HEK293 (cell line): ENCODE measurements at regions not wholly inside any gene's neighbourhood (a gene's known extent, or its start where the extent isn't known, plus 50 kb on each side); places are given as distances from the start of the nearest gene placed in this dataset.

Experiments
- CTCF ChIA-PET: fragments of 350-600 bp; formaldehyde crosslinking; extraction: SDS; loops from one replicate; lab custom pipeline; 2021; ENCODE audit warnings: antibody characterized with exemption; lab: Yijun Ruan, JAX
- POLR2A ChIA-PET: fragments of 300-600 bp; formaldehyde crosslinking; extraction: SDS; loops from one replicate; lab custom pipeline; 2020; ENCODE audit warnings: antibody characterized with exemption, inconsistent platforms; lab: Yijun Ruan, JAX
- H3K27ac ChIP-seq: fragments of 200-500 bp; sonication (Bioruptor generic); 2 replicates; pipeline ENCODE4 v1.5.1; 2014; ENCODE audit warnings: low read depth, low read length, control low read depth, inconsistent platforms; ENCODE audit errors: extremely low read depth
- H3K36me3 ChIP-seq, 2 experiments: fragments of 200-500 bp in 1 of 2; sonication (Bioruptor generic) in 1 of 2; 1 replicate in 1 of 2; 2 replicates in 1 of 2; pipeline ENCODE4 v1.5.1; 2014 to 2017; ENCODE audit warnings: inconsistent platforms in 2 of 2, low read length in 2 of 2; ENCODE audit not compliant: control insufficient read depth in 2 of 2, insufficient read depth in 1 of 2
- H3K4me1 ChIP-seq: fragments of 200-500 bp; sonication (Bioruptor generic); 2 replicates; pipeline ENCODE4 v1.5.1; 2014; ENCODE audit warnings: mild to moderate bottlenecking, low read length, inconsistent platforms; ENCODE audit not compliant: control insufficient read depth, insufficient read depth
- H3K4me3 ChIP-seq: 2 replicates; pipeline ENCODE4 v1.5.1; 2011; ENCODE audit warnings: low read depth, mild to moderate bottlenecking, control low read depth, low read length, moderate library complexity
- H3K9me3 ChIP-seq: fragments of 200-500 bp; sonication (Bioruptor generic); 2 replicates; pipeline ENCODE4 v1.5.1; 2014; ENCODE audit warnings: low read depth, low read length, inconsistent platforms; ENCODE audit not compliant: control insufficient read depth, insufficient read depth
- MYNN ChIP-seq: fragments of 450-650 bp; formaldehyde crosslinking; IDR thresholded peaks from 2 replicates; pipeline ENCODE4 v1.5.1; 2016; ENCODE audit warnings: missing biosample characterization, missing genetic modification characterization, borderline replicate concordance
- PRDM10 ChIP-seq: fragments of 450-650 bp; formaldehyde crosslinking; IDR thresholded peaks from 2 replicates; pipeline ENCODE4 v1.5.1; 2016; ENCODE audit warnings: missing biosample characterization, missing genetic modification characterization
- TCF7L2 ChIP-seq: IDR thresholded peaks from 2 replicates; pipeline ENCODE4 v1.6.1; 2011; ENCODE audit warnings: low read depth, mild to moderate bottlenecking, inconsistent platforms, low read length, moderate library complexity, borderline replicate concordance
- YY1 ChIP-seq: fragments of 450-650 bp; formaldehyde crosslinking; IDR thresholded peaks from 2 replicates; pipeline ENCODE4 v1.5.1; 2018; ENCODE audit warnings: missing biosample characterization, missing genetic modification characterization
- ZBTB1 ChIP-seq: fragments of 450-650 bp; formaldehyde crosslinking; IDR thresholded peaks from 2 replicates; pipeline ENCODE4 v1.5.1; 2016; ENCODE audit warnings: missing biosample characterization, missing genetic modification characterization
- ZNF221 ChIP-seq: fragments of 450-650 bp; formaldehyde crosslinking; IDR thresholded peaks from 2 replicates; pipeline ENCODE4 v1.5.1; 2017; ENCODE audit warnings: missing biosample characterization, missing genetic modification characterization, borderline replicate concordance
- ZNF350 ChIP-seq: fragments of 450-650 bp; formaldehyde crosslinking; IDR thresholded peaks from 2 replicates; pipeline ENCODE4 v1.5.0; 2017; ENCODE audit warnings: missing biosample characterization, mild to moderate bottlenecking, missing genetic modification characterization
- ZNF423 ChIP-seq: fragments of 450-650 bp; formaldehyde crosslinking; IDR thresholded peaks from 2 replicates; pipeline ENCODE4 v1.5.1; 2016; ENCODE audit warnings: missing biosample characterization, missing genetic modification characterization
- ZNF549 ChIP-seq: fragments of 450-650 bp; IDR thresholded peaks from 2 replicates; pipeline ENCODE4 v1.5.1; 2018; ENCODE audit warnings: missing biosample characterization, missing genetic modification characterization, mild to moderate bottlenecking, inconsistent platforms, moderate library complexity
- ZNF596 ChIP-seq: fragments of 450-650 bp; IDR thresholded peaks from 2 replicates; pipeline ENCODE4 v1.5.0; 2018; ENCODE audit warnings: missing biosample characterization, mild to moderate bottlenecking, missing genetic modification characterization, moderate library complexity
- ZNF600 ChIP-seq: fragments of 450-650 bp; formaldehyde crosslinking; IDR thresholded peaks from 2 replicates; pipeline ENCODE4 v1.5.1; 2016; ENCODE audit warnings: missing biosample characterization, missing genetic modification characterization
- ZNF621 ChIP-seq: fragments of 450-650 bp; formaldehyde crosslinking; IDR thresholded peaks from 2 replicates; pipeline ENCODE4 v1.5.1; 2017; ENCODE audit warnings: missing biosample characterization, missing genetic modification characterization
- TF ChIP-seq, protein P1 (sequence below): fragments of 450-650 bp; formaldehyde crosslinking; IDR thresholded peaks from 2 replicates; pipeline ENCODE4 v1.5.1; 2017; ENCODE audit warnings: missing biosample characterization, missing genetic modification characterization
- TF ChIP-seq, protein P2 (sequence below): fragments of 450-650 bp; formaldehyde crosslinking; IDR thresholded peaks from 2 replicates; pipeline ENCODE4 v1.5.1; 2017; ENCODE audit warnings: missing biosample characterization, missing genetic modification characterization
- TF ChIP-seq, protein P3 (sequence below): fragments of 450-650 bp; formaldehyde crosslinking; IDR thresholded peaks from 2 replicates; pipeline ENCODE4 v1.5.1; 2016; ENCODE audit warnings: missing biosample characterization, missing genetic modification characterization

- POLR2A ChIA-PET, result interaction anchor here (0.7 kb wide), 1 partner anchor 47 kb away, joined by 4 read pairs; no protein-coding TSS in a partner anchor
- CTCF ChIA-PET, result no interaction called here
- Histone ChIP-seq H3K36me3 (no peaks in the 10 kb centered on the region; a peak in 1 of 3 replicates), H3K9me3 (no peaks in the 10 kb centered on the region), H3K27ac (no peak overlapping the region), H3K4me3 (no peak overlapping the region), H3K4me1 (peaks cover 10% of the 10 kb centered on the region)
- no peak for TF ChIP-seq ZBTB1 (tag by site-specific recombination)
- peak; percentile 27; the same call in 1 of the 2 replicates for TF ChIP-seq TCF7L2
- TF ChIP-seq MYNN (tag by site-specific recombination), result no peak
- TF ChIP-seq ZNF350, result no peak
- no peak for TF ChIP-seq PRDM10
These were observed 207.5 kb upstream of the NR2F2 start for GRCh38 chr15:96123028-96123400.

- no peak for TF ChIP-seq ZNF600
- TF ChIP-seq ZNF596 (tag by site-specific recombination), result no peak
- TF ChIP-seq, protein P1, sequence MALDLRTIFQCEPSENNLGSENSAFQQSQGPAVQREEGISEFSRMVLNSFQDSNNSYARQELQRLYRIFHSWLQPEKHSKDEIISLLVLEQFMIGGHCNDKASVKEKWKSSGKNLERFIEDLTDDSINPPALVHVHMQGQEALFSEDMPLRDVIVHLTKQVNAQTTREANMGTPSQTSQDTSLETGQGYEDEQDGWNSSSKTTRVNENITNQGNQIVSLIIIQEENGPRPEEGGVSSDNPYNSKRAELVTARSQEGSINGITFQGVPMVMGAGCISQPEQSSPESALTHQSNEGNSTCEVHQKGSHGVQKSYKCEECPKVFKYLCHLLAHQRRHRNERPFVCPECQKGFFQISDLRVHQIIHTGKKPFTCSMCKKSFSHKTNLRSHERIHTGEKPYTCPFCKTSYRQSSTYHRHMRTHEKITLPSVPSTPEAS (tag by site-specific recombination), result 0 out of 2 replicates have a peak, but pooled peaks have one; percentile 11
- TF ChIP-seq, all 188 proteins: peak for 1
- Histone ChIP-seq H3K4me3 (no peak overlapping the region), H3K36me3 (no peaks in the 10 kb centered on the region; a peak in 1 of 3 replicates), H3K27ac (no peak overlapping the region), H3K9me3 (no peaks in the 10 kb centered on the region), H3K4me1 (peaks cover 10% of the 10 kb centered on the region)
- ChIA-PET POLR2A (interaction anchor here (0.7 kb wide), 1 partner anchor 46 kb away, joined by 4 read pairs; no protein-coding TSS in a partner anchor), CTCF (interaction anchor here (0.6 kb wide), 1 partner anchor 350 kb away, joined by 5 read pairs; no protein-coding TSS in a partner anchor)
These were observed 206.8 kb upstream of the NR2F2 start for GRCh38 chr15:96123630-96124187.

GRCh38 chr15:96124436-96124835 is 206.1 kb upstream of the NR2F2 start:
- Histone ChIP-seq H3K36me3 (no peaks in the 10 kb centered on the region; a peak in 1 of 3 replicates), H3K4me3 (no peak overlapping the region), H3K4me1 (peaks cover 10% of the 10 kb centered on the region), H3K27ac (no peak overlapping the region), H3K9me3 (no peaks in the 10 kb centered on the region)
- POLR2A ChIA-PET, result no interaction called here
- CTCF ChIA-PET, result interaction anchor here (0.6 kb wide), 2 partner anchors 351 to 1121 kb away, joined by 4 to 5 read pairs; no protein-coding TSS in a partner anchor
- TF ChIP-seq PRDM10, result no peak
- TF ChIP-seq ZNF423 (tag by site-specific recombination), result no peak
- TF ChIP-seq YY1 (tag by site-specific recombination), result no peak
- TF ChIP-seq, protein P2, sequence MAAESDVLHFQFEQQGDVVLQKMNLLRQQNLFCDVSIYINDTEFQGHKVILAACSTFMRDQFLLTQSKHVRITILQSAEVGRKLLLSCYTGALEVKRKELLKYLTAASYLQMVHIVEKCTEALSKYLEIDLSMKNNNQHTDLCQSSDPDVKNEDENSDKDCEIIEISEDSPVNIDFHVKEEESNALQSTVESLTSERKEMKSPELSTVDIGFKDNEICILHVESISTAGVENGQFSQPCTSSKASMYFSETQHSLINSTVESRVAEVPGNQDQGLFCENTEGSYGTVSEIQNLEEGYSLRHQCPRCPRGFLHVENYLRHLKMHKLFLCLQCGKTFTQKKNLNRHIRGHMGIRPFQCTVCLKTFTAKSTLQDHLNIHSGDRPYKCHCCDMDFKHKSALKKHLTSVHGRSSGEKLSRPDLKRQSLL, result no peak
- TF ChIP-seq, protein P3, sequence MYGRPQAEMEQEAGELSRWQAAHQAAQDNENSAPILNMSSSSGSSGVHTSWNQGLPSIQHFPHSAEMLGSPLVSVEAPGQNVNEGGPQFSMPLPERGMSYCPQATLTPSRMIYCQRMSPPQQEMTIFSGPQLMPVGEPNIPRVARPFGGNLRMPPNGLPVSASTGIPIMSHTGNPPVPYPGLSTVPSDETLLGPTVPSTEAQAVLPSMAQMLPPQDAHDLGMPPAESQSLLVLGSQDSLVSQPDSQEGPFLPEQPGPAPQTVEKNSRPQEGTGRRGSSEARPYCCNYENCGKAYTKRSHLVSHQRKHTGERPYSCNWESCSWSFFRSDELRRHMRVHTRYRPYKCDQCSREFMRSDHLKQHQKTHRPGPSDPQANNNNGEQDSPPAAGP (tag by site-specific recombination), result no peak
- TF ChIP-seq ZNF549 (tag by site-specific recombination), result no peak
- no peak for TF ChIP-seq ZNF221 (tag by site-specific recombination)
- no peak for TF ChIP-seq ZNF621 (tag by site-specific recombination)
